ENCODE measurements at regions not wholly inside any gene's neighbourhood (a gene's known extent, or its start where the extent isn't known, plus 50 kb on each side); places are given as distances from the start of the nearest gene placed in this dataset.
"Not testable (repeated sequence)": the region's sequence is repeated elsewhere in the genome, so short reads cannot be mapped to it uniquely, and the experiment has no call there.

DNA sequence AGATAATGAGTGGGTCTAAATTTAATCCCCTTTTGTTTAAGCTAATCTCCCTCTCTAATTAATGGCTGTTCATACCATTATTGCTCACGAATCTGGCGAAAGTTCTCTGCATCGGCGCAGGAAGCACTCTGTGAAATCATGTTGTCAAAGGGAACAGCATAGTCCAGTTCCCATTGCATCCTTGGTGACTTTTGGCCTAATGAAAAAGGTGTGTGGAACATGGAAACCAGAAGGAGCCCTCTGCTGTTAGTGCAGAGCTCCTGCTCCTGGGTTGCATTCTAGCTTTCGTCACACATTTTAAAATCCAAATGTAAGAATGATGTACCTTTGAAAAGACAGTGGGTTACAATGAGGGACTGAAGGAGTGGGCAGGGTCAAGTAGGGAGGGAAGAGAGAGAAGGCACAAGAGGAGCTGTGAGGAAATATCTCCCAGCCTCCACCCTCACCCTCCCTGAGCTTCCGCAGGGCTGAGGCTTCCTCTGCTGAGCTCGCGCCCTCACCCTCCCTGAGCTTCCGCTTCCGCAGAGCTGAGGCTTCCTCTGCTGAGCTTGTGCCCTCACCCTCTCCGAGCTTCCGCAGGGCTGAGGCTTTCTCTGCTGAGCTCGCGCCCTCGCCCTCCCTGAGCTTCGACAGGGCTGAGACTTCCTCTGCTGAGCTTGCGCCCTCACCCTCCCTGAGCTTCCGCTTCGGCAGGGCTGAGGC lies 754.3 kb upstream of the TPTE start:
- not testable (repeated sequence) for H3K4me1 Mint-ChIP-seq; H3K36me3 Mint-ChIP-seq (ENCODE audit: low read depth); H3K27me3 Mint-ChIP-seq (ENCODE audit: low read depth); H3K27ac Mint-ChIP-seq; H3K9me3 Mint-ChIP-seq; H3K4me3 Mint-ChIP-seq

DNA sequence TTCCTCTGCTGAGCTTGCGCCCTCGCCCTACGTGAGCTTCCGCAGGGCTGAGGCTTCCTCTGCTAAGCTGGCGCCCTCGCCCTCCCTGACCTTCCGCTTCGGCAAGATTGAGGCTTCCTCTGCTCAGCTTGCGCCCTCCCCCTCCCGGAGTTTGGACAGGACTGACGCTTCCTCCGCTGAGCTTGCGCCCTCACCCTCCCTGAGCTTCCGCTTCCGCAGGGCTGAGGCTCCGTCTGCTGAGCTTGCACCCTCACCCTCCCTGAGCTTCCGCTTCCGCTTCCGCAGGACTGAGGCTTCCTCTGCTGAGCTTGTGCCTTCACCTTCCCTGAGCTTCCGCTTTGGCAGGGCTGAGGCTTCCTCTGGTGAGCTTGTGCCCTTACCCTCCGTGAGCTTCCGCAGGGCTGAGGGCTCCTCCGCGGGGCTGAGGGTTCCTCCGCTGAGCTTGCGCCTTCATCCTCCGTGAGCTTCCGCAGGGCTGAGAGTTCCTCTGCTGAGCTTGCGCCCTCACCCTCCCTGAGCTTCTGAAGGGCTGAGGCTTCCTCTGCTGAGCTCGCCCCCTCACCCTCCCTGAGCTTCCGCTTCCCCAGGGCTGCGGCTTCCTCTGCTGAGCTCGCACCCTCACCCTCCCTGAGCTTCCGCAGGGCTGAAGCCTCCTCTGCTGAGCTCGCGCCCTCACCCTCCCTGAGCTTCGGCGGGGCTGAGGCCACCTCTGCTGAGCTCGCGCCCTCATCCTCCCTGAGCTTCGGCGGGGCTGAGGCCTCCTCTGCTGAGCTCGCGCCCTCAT lies 753.6 kb upstream of the TPTE start:
- Mint-ChIP-seq H3K4me1 (no peaks in the 10 kb centered on the region), H3K36me3 (ENCODE audit: low read depth) (no peaks in the 10 kb centered on the region), H3K9me3 (no peaks in the 10 kb centered on the region), H3K4me3 (no peak overlapping the region), H3K27ac (no peak overlapping the region), H3K27me3 (ENCODE audit: low read depth) (no peaks in the 10 kb centered on the region)
- TF ChIP-seq CTCF (IDR thresholded peaks at IDR 0.05; ENCODE audit: unreplicated experiment in 3 of 3), result no peak

GRCh38 chr21:9768376-9769130 lies 752.8 kb upstream of the TPTE start:
- H3K4me3 Mint-ChIP-seq; H3K9me3 Mint-ChIP-seq; H3K27ac Mint-ChIP-seq; H3K4me1 Mint-ChIP-seq; H3K36me3 Mint-ChIP-seq (ENCODE audit: low read depth); H3K27me3 Mint-ChIP-seq (ENCODE audit: low read depth): not testable (repeated sequence)

DNA sequence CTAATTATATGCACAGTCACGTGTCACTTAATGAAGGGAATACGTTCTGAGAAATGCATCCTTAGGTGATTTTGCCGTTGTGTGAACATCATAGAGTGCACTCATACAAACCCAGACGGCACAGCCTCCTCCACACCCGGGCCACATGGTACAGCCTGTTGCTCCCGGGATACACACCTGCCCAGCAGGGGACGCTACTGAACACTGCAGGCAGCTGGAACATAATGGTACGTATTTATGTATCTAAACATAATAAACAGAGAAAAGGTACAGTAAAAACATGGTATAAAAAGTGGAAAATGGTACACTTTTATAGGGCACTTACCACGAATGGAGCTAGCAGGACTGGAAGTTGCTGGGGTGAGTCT lies 752.3 kb upstream of the TPTE start:
- H3K4me1 Mint-ChIP-seq; H3K4me3 Mint-ChIP-seq; H3K9me3 Mint-ChIP-seq; H3K36me3 Mint-ChIP-seq (ENCODE audit: low read depth); H3K27me3 Mint-ChIP-seq (ENCODE audit: low read depth); H3K27ac Mint-ChIP-seq: not testable (repeated sequence)

GRCh38 chr21:9769718-9770690 lies 751.4 kb upstream of the TPTE start:
- peaks cover 13% of the 10 kb centered on the region for H3K9me3 Mint-ChIP-seq
- not testable (repeated sequence) for H3K4me3 Mint-ChIP-seq; H3K27me3 Mint-ChIP-seq (ENCODE audit: low read depth); H3K27ac Mint-ChIP-seq; H3K36me3 Mint-ChIP-seq (ENCODE audit: low read depth); H3K4me1 Mint-ChIP-seq

GRCh38 chr21:9771466-9772347 lies 749.7 kb upstream of the TPTE start:
- H3K4me3 Mint-ChIP-seq; H3K4me1 Mint-ChIP-seq; H3K36me3 Mint-ChIP-seq (ENCODE audit: low read depth); H3K27ac Mint-ChIP-seq; H3K27me3 Mint-ChIP-seq (ENCODE audit: low read depth): not testable (repeated sequence)
- H3K9me3 Mint-ChIP-seq, result peaks cover 27% of the 10 kb centered on the region

DNA sequence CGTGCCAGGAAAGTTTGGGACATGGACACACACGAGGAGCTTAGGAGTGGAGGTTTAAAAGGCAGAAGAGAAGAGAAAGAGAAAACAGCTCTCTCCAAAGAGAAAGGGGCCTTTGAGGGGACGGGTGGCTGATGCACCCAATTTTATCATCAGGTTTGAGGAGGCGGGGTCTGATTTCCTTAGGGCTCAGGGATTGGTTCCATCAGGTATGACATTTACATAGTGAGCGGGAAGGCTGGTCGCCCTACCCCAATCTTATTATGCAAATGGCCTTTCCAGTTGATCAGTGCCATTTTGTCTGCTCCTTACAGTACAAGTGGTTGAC lies 749.1 kb upstream of the TPTE start:
- peaks cover 30% of the 10 kb centered on the region for H3K9me3 Mint-ChIP-seq
- H3K27ac Mint-ChIP-seq, result no peak overlapping the region
- no peaks in the 10 kb centered on the region for H3K4me1 Mint-ChIP-seq
- H3K4me3 Mint-ChIP-seq, result no peak overlapping the region
- no peak for TF ChIP-seq CTCF (IDR thresholded peaks at IDR 0.05; ENCODE audit: unreplicated experiment in 3 of 3)
- no peaks in the 10 kb centered on the region for H3K36me3 Mint-ChIP-seq (ENCODE audit: low read depth)
- H3K27me3 Mint-ChIP-seq (ENCODE audit: low read depth), result no peaks in the 10 kb centered on the region

DNA sequence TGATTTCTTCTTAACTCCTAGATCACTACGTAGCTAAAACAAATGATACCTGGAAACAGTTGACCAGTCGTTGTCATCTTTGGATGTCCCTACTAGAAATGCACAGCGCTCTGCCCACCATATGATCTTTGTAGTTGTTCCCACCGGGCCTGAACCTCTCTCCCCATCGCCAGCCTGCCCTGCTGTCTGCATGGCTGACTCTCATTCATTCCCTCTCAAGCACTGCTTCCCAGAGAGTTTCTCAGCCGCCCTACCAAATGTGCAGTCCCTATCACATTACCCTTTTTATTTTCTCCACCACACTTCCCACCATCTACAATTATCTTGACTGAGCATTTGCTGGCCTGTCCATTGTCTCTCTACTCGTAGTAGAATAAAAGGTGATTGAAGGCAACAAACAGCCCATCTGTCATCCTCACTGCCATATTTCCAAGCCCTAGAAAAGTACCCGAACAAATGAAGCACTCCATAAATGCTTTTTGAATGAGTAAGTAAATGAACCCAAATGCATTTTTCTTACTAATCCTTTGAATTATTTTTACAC lies 748.4 kb upstream of the TPTE start:
- not testable (repeated sequence) for H3K27me3 Mint-ChIP-seq (ENCODE audit: low read depth); H3K4me1 Mint-ChIP-seq; H3K4me3 Mint-ChIP-seq; H3K36me3 Mint-ChIP-seq (ENCODE audit: low read depth); H3K27ac Mint-ChIP-seq
- peaks cover 36% of the 10 kb centered on the region for H3K9me3 Mint-ChIP-seq
